Heart left ventricle (tissue), 16 donors: ENCODE measurements at regions not wholly inside any gene's neighbourhood (a gene's known extent, or its start where the extent isn't known, plus 50 kb on each side); places are given as distances from the start of the nearest gene placed in this dataset.

Source experiments
- ATAC-seq, 4 donors: fragments of 200-7000 bp; cut with Tn5 transposase; one replicate each; pipeline ENCODE4 v1.9.1; 2020 to 2022; ENCODE audit warnings: moderate library complexity in 4 of 4, mild to moderate bottlenecking in 3 of 4, moderate number of reproducible peaks in 1 of 4
- DNase-seq, 5 donors: peaks; one replicate each; pipeline ENCODE4 v3.0.0-alpha.2; 2020
- H3K27ac ChIP-seq, 12 donors: fragments of 200-600 bp; sonication (generic) in 4 of 12; one replicate each; pipeline versions ENCODE4 v1.5.0 to v1.8.0; 2016 to 2022; ENCODE audit warnings: mild to moderate bottlenecking in 2 of 12
- H3K27me3 ChIP-seq, 9 donors: fragments of 200-600 bp; sonication (generic) in 2 of 9; one replicate each; pipeline versions ENCODE4 v1.5.1 to v1.8.0; 2016 to 2022; ENCODE audit warnings: mild to moderate bottlenecking in 3 of 9
- H3K36me3 ChIP-seq, 9 donors: fragments of 200-600 bp; sonication (generic) in 2 of 9; one replicate each; pipeline versions ENCODE4 v1.5.0 to v1.8.0; 2018 to 2022; ENCODE audit warnings: mild to moderate bottlenecking in 2 of 9
- H3K4me1 ChIP-seq, 12 donors: fragments of 200-600 bp; sonication (generic) in 4 of 12; one replicate each; pipeline versions ENCODE4 v1.5.0 to v1.8.0; 2016 to 2022; ENCODE audit warnings: mild to moderate bottlenecking in 3 of 12
- H3K4me3 ChIP-seq, 12 donors: fragments of 200-600 bp; sonication (generic) in 4 of 12; one replicate each; pipeline versions ENCODE4 v1.5.0 to v1.8.0; 2017 to 2022; ENCODE audit warnings: mild to moderate bottlenecking in 9 of 12, moderate library complexity in 4 of 12
- H3K9me3 ChIP-seq, 12 donors: fragments of 200-600 bp; sonication (generic) in 4 of 12; one replicate each; pipeline versions ENCODE4 v1.5.0 to v1.8.0; 2016 to 2022; ENCODE audit warnings: mild to moderate bottlenecking in 1 of 12
- POLR2A ChIP-seq, 2 donors: fragments of 450-650 bp; IDR thresholded peaks; one replicate each; pipeline ENCODE4 v1.6.1; 2017; ENCODE audit warnings: antibody characterized with exemption in 2 of 2, mild to moderate bottlenecking in 2 of 2, moderate library complexity in 2 of 2
- WGBS, 4 donors: extraction: QIAGEN DNeasy Blood & Tissue Kit in 2 of 4; methylation state at CpG; one replicate each; pipeline versions ENCODE4 v1.1.5 to v1.1.7; 2013 to 2018; 5-methylcytosine and 5-hydroxymethylcytosine counted together
- intact Hi-C, 10 donors: fragments of 100-400 bp; cut with DNase I; formaldehyde crosslinking; loops; one replicate each; pipeline versions ENCODE4 v1.11.1 to v1.14.2; 2022
- TF ChIP-seq, protein P1 (sequence below), 12 donors: fragments of 200-600 bp; sonication (generic) in 4 of 12; IDR thresholded peaks; one replicate each; pipeline versions ENCODE4 v1.5.0 to v1.8.0; 2018 to 2022; ENCODE audit warnings: antibody characterized with exemption in 12 of 12, mild to moderate bottlenecking in 5 of 12
- donor health status: ischemic (EF 13 %, LVEDD 7.1; RV severe dilation, severe dysfunction).
- donor health status: healthy with polysubstance abuse.
- donor health status: DM: no; HTN: yes; CAD: no.
- donor health status: DM: no; HTN: no; CAD: no.
- donor health status: ischemic (EF 25% LVEDD 6.9; RV normal size, moderate dysfunction).
- donor health status: ischemic (EF 25% LVEDD 5.7; RV mildly dilated, moderate dysfunction).
- donor health status: healthy.
- donor health status: DM: yes; HTN: yes; CAD: no.
- donor health status: ischemic (EF 35%, LVEDD 5.7; RV mildly dilated, moderate dysfunction).
- donor health status: nonischemic (EF 11% LVEDD 7.7; RV severe dilation, severe dysfunction).
- donor health status: DM: yes; HTN: yes; CAD: no.
- donor health status: PGD.
- donor health status: ischemic (EF 29% LVEDD 5.4; RV normal size, mild dysfunction).
- donor health status: nonischemic (EF 23%, LVEDD 6.1; RV moderate dilation, normal function).

DNA sequence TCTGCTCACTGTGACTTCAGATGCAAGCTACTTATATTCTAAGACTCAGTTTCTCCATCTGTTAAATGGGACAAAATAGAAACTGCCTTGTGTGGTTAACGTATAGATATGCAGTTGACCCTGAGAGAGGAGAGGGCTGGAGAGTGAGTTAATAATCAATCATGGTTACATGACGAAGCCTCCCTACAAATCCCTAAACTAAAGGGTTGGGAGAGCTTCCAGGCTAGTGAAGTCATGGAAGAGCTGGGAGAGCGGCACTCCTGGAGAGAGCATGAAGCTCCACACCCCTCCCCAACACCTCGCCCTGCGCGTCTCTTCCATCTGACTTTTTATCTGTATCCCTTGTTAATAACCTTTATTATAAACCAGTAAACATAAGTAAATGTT lies 138.5 kb upstream of the FAM9B start:
- ATAC-seq (no peak), DNase-seq (no peak)
- TF ChIP-seq, protein P1, sequence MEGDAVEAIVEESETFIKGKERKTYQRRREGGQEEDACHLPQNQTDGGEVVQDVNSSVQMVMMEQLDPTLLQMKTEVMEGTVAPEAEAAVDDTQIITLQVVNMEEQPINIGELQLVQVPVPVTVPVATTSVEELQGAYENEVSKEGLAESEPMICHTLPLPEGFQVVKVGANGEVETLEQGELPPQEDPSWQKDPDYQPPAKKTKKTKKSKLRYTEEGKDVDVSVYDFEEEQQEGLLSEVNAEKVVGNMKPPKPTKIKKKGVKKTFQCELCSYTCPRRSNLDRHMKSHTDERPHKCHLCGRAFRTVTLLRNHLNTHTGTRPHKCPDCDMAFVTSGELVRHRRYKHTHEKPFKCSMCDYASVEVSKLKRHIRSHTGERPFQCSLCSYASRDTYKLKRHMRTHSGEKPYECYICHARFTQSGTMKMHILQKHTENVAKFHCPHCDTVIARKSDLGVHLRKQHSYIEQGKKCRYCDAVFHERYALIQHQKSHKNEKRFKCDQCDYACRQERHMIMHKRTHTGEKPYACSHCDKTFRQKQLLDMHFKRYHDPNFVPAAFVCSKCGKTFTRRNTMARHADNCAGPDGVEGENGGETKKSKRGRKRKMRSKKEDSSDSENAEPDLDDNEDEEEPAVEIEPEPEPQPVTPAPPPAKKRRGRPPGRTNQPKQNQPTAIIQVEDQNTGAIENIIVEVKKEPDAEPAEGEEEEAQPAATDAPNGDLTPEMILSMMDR (IDR thresholded peaks at IDR 0.05) = no peak
- no peak for TF ChIP-seq POLR2A (IDR thresholded peaks at IDR 0.05)
- intact Hi-C loops = no loop called here
- Histone ChIP-seq H3K36me3 (no peaks in the 10 kb centered on the region), H3K9me3 (peaks cover 0 to 16% (median under 1%) of the 10 kb centered on the region in 12 donors), H3K4me3 (no peak overlapping the region), H3K27ac (no peak overlapping the region), H3K4me1 (no peaks in the 10 kb centered on the region), H3K27me3 (peaks cover 0 to 5% (median 0%) of the 10 kb centered on the region in 9 donors)
- 83 to 91% (median 85%) methylated on average over 6 of the region's 6 CpGs for WGBS, 4 donors

DNA sequence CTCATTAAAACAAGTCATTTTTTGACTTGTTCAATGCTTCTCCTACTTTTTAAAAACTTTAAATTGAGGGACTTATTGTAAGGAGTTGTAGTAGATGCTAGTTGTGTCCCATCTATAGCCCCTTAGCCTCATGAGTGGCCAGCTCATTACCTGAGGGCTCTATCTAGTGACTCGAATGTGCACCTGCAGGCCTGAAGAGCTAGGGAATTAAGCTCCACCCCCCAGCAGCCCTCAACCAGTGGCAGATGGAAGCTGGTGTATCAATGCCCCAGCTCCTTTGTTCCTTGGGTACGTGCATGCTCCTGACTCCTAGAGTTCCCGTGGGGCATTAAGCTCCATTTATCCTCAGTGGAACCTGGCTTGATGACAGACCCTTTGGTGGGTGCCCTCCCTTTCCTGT lies 146.7 kb upstream of the FAM9B start:
- no peak for TF ChIP-seq POLR2A (IDR thresholded peaks at IDR 0.05)
- TF ChIP-seq, protein P1 (IDR thresholded peaks at IDR 0.05) = no peak
- no peaks in the 10 kb centered on the region for H3K4me1 ChIP-seq
- H3K36me3 ChIP-seq = no peaks in the 10 kb centered on the region
- intact Hi-C loops = no loop called here
- H3K4me3 ChIP-seq = no peak overlapping the region
- ATAC-seq (no peak), DNase-seq (no peak)
- H3K27me3 ChIP-seq = peaks cover 0 to 7% (median 0%) of the 10 kb centered on the region in 9 donors
- H3K27ac ChIP-seq = no peak overlapping the region
- peaks cover 0 to 15% (median 0%) of the 10 kb centered on the region in 12 donors for H3K9me3 ChIP-seq
- 73 to 88% (median 80%) methylated on average over 3 of the region's 3 CpGs for WGBS, 4 donors

DNA sequence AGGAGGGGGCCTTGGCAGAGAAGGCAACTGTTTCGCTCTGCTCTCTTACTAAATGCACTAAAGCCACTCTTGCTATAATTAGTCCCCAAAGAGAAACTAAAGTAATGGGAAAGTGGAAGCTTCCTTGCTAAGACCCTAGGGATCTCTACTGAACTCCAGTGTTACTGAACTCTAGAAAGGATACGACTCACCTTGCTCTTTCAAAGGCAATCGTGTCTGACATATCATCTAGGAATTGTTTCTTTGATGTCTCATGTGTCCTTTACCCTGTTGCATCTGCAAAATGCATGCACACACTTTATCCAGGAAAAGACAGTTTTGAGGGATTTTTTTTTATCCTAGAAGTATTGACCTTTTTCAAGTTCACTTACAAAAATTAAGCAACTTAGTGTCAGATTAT lies 148.1 kb upstream of the FAM9B start:
- 45 to 55% (median 53%) methylated on average over 3 of the region's 3 CpGs for WGBS, 4 donors
- peaks cover 0 to 15% (median 0%) of the 10 kb centered on the region in 9 donors for H3K27me3 ChIP-seq
- no peak overlapping the region for H3K27ac ChIP-seq
- no peaks in the 10 kb centered on the region for H3K36me3 ChIP-seq
- TF ChIP-seq, protein P1 (IDR thresholded peaks at IDR 0.05) = no peak
- no peak for TF ChIP-seq POLR2A (IDR thresholded peaks at IDR 0.05)
- ATAC-seq (no peak), DNase-seq (no peak)
- intact Hi-C loops = no loop called here
- peaks cover 0 to 15% (median 0%) of the 10 kb centered on the region in 12 donors for H3K9me3 ChIP-seq
- H3K4me3 ChIP-seq = no peak overlapping the region
- H3K4me1 ChIP-seq = no peaks in the 10 kb centered on the region

DNA sequence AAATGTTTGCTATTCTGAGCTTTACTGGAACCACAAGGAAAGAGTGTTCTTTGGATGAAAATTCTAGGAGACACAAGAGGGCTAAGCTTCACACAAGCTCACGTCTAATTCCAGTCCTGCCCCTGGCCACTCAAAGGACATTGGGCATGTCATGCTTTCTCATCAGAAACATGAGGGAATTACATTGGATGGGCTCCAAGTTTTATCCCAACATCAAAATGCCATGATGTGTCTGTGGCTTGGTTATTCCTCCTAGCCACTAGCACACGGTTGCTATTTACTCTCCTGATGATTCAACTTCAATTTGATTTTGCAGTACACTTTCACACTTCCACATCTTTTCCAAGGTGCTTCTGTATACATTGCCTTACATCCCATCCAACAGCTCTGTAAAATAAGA lies 149.6 kb upstream of the FAM9B start:
- no peak overlapping the region for H3K27ac ChIP-seq
- H3K4me3 ChIP-seq = no peak overlapping the region
- intact Hi-C loops = no loop called here
- peaks cover 0 to 21% (median 0%) of the 10 kb centered on the region in 9 donors for H3K27me3 ChIP-seq
- H3K4me1 ChIP-seq = no peaks in the 10 kb centered on the region
- no peaks in the 10 kb centered on the region for H3K36me3 ChIP-seq
- H3K9me3 ChIP-seq = peaks cover 0 to 12% (median 0%) of the 10 kb centered on the region in 12 donors
- TF ChIP-seq, protein P1 (IDR thresholded peaks at IDR 0.05) = no peak
- TF ChIP-seq POLR2A (IDR thresholded peaks at IDR 0.05) = no peak
- ATAC-seq = no peak
- no peak for DNase-seq
- WGBS, 4 donors = 82 to 93% (median 90%) methylated on average over 2 of the region's 2 CpGs
